ENCODE measurements at regions not wholly inside any gene's neighbourhood (a gene's known extent, or its start where the extent isn't known, plus 50 kb on each side); places are given as distances from the start of the nearest gene placed in this dataset.

DNA sequence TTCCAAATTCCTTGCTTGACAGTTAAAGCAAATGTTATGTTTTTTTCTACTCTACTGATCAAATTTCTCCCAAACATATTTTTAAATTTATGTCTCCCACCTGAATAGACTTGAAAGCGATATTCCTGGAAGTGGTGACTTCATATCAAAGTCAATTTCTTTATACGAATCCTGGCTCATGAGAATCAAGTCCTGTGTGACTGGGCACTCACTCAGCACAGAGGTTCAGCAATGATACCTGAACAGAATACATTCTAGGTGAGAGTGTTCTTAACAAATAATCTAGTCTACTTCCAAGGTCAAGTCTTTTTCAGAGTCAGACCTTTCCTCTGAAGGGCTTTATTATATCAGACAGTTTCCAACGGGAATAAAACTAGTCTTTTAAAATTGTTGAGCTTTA lies 1070.6 kb downstream of the TRHDE start:
- Histone ChIP-seq H3K9me3 (ENCODE audit: control extremely low read depth in 1 of 3, control insufficient read depth in 2 of 3, insufficient read depth in 1 of 3, low read length in 2 of 3) (no peaks in the 10 kb centered on the region), H3K27ac (ENCODE audit: low read length in 2 of 2) (no peak overlapping the region), H4K20me1 (ENCODE audit: control insufficient read depth, insufficient read depth, low read length, poor library complexity, severe bottlenecking) (no peaks in the 10 kb centered on the region), H3K36me3 (replicated peaks in 1 of 2; ENCODE audit: control extremely low read depth in 1 of 2, control insufficient read depth in 1 of 2, extremely low read depth in 1 of 2, insufficient read depth in 2 of 2, low read length in 1 of 2) (no peaks in the 10 kb centered on the region), H3K4me2 (replicated peaks; ENCODE audit: low read depth, low read length, poor library complexity, severe bottlenecking) (no peak overlapping the region), H3K4me1 (ENCODE audit: control insufficient read depth in 2 of 2, insufficient read depth in 2 of 2, low read length in 2 of 2) (no peaks in the 10 kb centered on the region), H3K9ac (ENCODE audit: low read length) (no peak overlapping the region), H3K4me3 (ENCODE audit: control extremely low read depth in 1 of 5, extremely low read depth in 1 of 5, insufficient read depth in 1 of 5, low read depth in 2 of 5, low read length in 4 of 5) (no peak overlapping the region), H2AFZ (ENCODE audit: insufficient read depth, low read depth, low read length, poor library complexity, severe bottlenecking) (no peak overlapping the region), H3K27me3 (replicated peaks in 1 of 4; ENCODE audit: control extremely low read depth in 1 of 4, control insufficient read depth in 3 of 4, insufficient read depth in 4 of 4, low read length in 3 of 4) (no peaks in the 10 kb centered on the region), H3K79me2 (ENCODE audit: control insufficient read depth, insufficient read depth, low read length) (no peaks in the 10 kb centered on the region)
- Mint-ChIP-seq H3K27me3 (no peaks in the 10 kb centered on the region), H3K4me3 (no peak overlapping the region), H3K9me3 (ENCODE audit: insufficient read depth) (peaks cover 5% of the 10 kb centered on the region), H3K4me1 (no peaks in the 10 kb centered on the region), H3K27ac (no peak overlapping the region)
- WGBS (ENCODE audit: insufficient coverage): no CpG with 5 or more reads among the region's 3 CpGs
- POLR2A ChIA-PET: no interaction called here
- TF ChIP-seq EZH2 (IDR thresholded peaks at IDR 0.05; ENCODE audit: borderline replicate concordance, insufficient read depth, low read depth, low read length, poor library complexity, severe bottlenecking): no peak
- TF ChIP-seq, protein P1, sequence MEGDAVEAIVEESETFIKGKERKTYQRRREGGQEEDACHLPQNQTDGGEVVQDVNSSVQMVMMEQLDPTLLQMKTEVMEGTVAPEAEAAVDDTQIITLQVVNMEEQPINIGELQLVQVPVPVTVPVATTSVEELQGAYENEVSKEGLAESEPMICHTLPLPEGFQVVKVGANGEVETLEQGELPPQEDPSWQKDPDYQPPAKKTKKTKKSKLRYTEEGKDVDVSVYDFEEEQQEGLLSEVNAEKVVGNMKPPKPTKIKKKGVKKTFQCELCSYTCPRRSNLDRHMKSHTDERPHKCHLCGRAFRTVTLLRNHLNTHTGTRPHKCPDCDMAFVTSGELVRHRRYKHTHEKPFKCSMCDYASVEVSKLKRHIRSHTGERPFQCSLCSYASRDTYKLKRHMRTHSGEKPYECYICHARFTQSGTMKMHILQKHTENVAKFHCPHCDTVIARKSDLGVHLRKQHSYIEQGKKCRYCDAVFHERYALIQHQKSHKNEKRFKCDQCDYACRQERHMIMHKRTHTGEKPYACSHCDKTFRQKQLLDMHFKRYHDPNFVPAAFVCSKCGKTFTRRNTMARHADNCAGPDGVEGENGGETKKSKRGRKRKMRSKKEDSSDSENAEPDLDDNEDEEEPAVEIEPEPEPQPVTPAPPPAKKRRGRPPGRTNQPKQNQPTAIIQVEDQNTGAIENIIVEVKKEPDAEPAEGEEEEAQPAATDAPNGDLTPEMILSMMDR (IDR thresholded peaks at IDR 0.05): no peak
- ATAC-seq (ENCODE audit: low read depth) (no peak), DNase-seq (no peak)
- CTCF ChIA-PET: no interaction called here
- intact Hi-C loops (cut with micrococcal nuclease): no loop called here

DNA sequence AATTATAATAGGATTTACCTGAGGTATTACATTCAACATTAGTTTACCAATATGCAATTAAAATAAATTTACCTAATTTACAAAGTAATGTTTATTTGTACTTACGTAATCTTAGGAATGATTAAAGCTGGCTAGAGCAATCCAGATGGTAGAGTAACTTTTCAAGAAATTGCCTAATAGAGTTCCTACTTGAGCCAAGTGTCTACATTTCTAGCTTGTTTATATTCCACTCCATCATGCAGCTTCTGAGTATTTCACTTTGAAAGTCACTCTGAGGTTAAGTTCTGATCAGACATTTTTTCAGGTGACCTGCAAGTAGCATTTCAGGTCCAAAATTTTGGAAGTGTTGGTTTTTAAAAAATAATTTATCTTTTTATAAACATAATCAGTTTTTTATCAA lies 1080.7 kb downstream of the TRHDE start:
- DNase-seq: no peak
- Histone ChIP-seq H3K4me1 (ENCODE audit: control insufficient read depth in 2 of 2, insufficient read depth in 2 of 2, low read length in 2 of 2) (no peaks in the 10 kb centered on the region), H3K4me3 (ENCODE audit: control extremely low read depth in 1 of 5, extremely low read depth in 1 of 5, insufficient read depth in 1 of 5, low read depth in 2 of 5, low read length in 4 of 5) (no peak overlapping the region), H4K20me1 (ENCODE audit: control insufficient read depth, insufficient read depth, low read length, poor library complexity, severe bottlenecking) (no peaks in the 10 kb centered on the region), H2AFZ (ENCODE audit: insufficient read depth, low read depth, low read length, poor library complexity, severe bottlenecking) (no peak overlapping the region), H3K79me2 (ENCODE audit: control insufficient read depth, insufficient read depth, low read length) (no peaks in the 10 kb centered on the region), H3K4me2 (replicated peaks; ENCODE audit: low read depth, low read length, poor library complexity, severe bottlenecking) (no peak overlapping the region), H3K27ac (ENCODE audit: low read length in 2 of 2) (no peak overlapping the region), H3K27me3 (replicated peaks in 1 of 4; ENCODE audit: control extremely low read depth in 1 of 4, control insufficient read depth in 3 of 4, insufficient read depth in 4 of 4, low read length in 3 of 4) (no peaks in the 10 kb centered on the region), H3K36me3 (replicated peaks in 1 of 2; ENCODE audit: control extremely low read depth in 1 of 2, control insufficient read depth in 1 of 2, extremely low read depth in 1 of 2, insufficient read depth in 2 of 2, low read length in 1 of 2) (no peaks in the 10 kb centered on the region), H3K9me3 (ENCODE audit: control extremely low read depth in 1 of 3, control insufficient read depth in 2 of 3, insufficient read depth in 1 of 3, low read length in 2 of 3) (peaks cover 0 to 5% (median 0%) of the 10 kb centered on the region in 3 donors), H3K9ac (ENCODE audit: low read length) (no peak overlapping the region)
- Mint-ChIP-seq H3K27ac (no peak overlapping the region), H3K4me1 (no peaks in the 10 kb centered on the region), H3K9me3 (ENCODE audit: insufficient read depth) (no peaks in the 10 kb centered on the region), H3K4me3 (no peak overlapping the region), H3K27me3 (no peaks in the 10 kb centered on the region)
- TF ChIP-seq EZH2 (IDR thresholded peaks at IDR 0.05; ENCODE audit: borderline replicate concordance, insufficient read depth, low read depth, low read length, poor library complexity, severe bottlenecking): no peak
- TF ChIP-seq, protein P1 (IDR thresholded peaks at IDR 0.05): no peak
- no peak for ATAC-seq (ENCODE audit: low read depth)
- CTCF ChIA-PET: no interaction called here
- intact Hi-C loops (cut with micrococcal nuclease): no loop called here
- no CpG with 5 or more reads among the region's 1 CpG for WGBS (ENCODE audit: insufficient coverage)
- POLR2A ChIA-PET: no interaction called here

All from B cell (primary cell).